B cell (primary cell): ENCODE measurements at regions not wholly inside any gene's neighbourhood (a gene's known extent, or its start where the extent isn't known, plus 50 kb on each side); places are given as distances from the start of the nearest gene placed in this dataset.

Experiments
- ATAC-seq: fragments of 200-7000 bp; cut with Tn5 transposase; one replicate; pipeline ENCODE4 v1.10.0; 2021; ENCODE audit warnings: low read depth, mild to moderate bottlenecking, moderate number of reproducible peaks, moderate library complexity
- CTCF ChIA-PET: fragments of 350-600 bp; sonication (Branson Sonifier 250); formaldehyde crosslinking; loops from one replicate; lab custom pipeline; 2021; ENCODE audit warnings: antibody characterized with exemption, inconsistent platforms; lab: Charles Lee
- POLR2A ChIA-PET: fragments of 350-600 bp; sonication (Branson Sonifier 250); formaldehyde crosslinking; loops from one replicate; lab custom pipeline; 2021; ENCODE audit warnings: antibody characterized with exemption; lab: Charles Lee
- DNase-seq: peaks from one replicate; pipeline ENCODE4 v3.0.0; 2013
- H2AFZ ChIP-seq: 2 replicates; pipeline ENCODE4 v1.6.1; 2012; ENCODE audit warnings: mild to moderate bottlenecking, low read depth, low read length; ENCODE audit not compliant: insufficient read depth, poor library complexity, severe bottlenecking
- H3K27ac ChIP-seq, 2 donors: 1 replicate in 1 of 2; 2 replicates in 1 of 2; pipeline ENCODE4 v1.5.1; 2012 to 2013; ENCODE audit warnings: low read length in 2 of 2, mild to moderate bottlenecking in 2 of 2, moderate library complexity in 1 of 2
- H3K27me3 ChIP-seq, 4 experiments: fragments of 200-600 bp in 1 of 4; sonication (generic) in 1 of 4; replicated peaks in 1 of 4; 1 replicate in 2 of 4; 2 replicates in 2 of 4; pipeline versions ENCODE4 v1.6.1 to v1.7.0; 2013 to 2016; ENCODE audit warnings: low read length in 3 of 4, mild to moderate bottlenecking in 2 of 4, mixed read lengths in 1 of 4, moderate library complexity in 1 of 4; ENCODE audit not compliant: insufficient read depth in 4 of 4, control insufficient read depth in 3 of 4; ENCODE audit errors: control extremely low read depth in 1 of 4
- H3K36me3 ChIP-seq, 2 experiments: replicated peaks in 1 of 2; 1 replicate in 1 of 2; 2 replicates in 1 of 2; pipeline versions ENCODE4 v1.6.1 to v1.7.1; 2013; ENCODE audit warnings: low read length in 1 of 2; ENCODE audit not compliant: insufficient read depth in 2 of 2, control insufficient read depth in 1 of 2; ENCODE audit errors: control extremely low read depth in 1 of 2, extremely low read depth in 1 of 2
- H3K4me1 ChIP-seq, 2 donors: fragments of 200-600 bp in 1 of 2; sonication (generic) in 1 of 2; 1 replicate in 1 of 2; 2 replicates in 1 of 2; pipeline versions ENCODE4 v1.5.1 to v1.6.1; 2013 to 2017; ENCODE audit warnings: low read length in 2 of 2; ENCODE audit not compliant: control insufficient read depth in 2 of 2, insufficient read depth in 2 of 2
- H3K4me2 ChIP-seq: replicated peaks from 2 replicates; pipeline ENCODE3; 2012; ENCODE audit warnings: mild to moderate bottlenecking, low read depth, low read length; ENCODE audit not compliant: poor library complexity, severe bottlenecking
- H3K4me3 ChIP-seq, 5 experiments: fragments of 200-600 bp in 1 of 5; sonication (generic) in 1 of 5; 1 replicate in 3 of 5; 2 replicates in 2 of 5; pipeline versions ENCODE4 v1.5.1 to v1.7.0; 2011 to 2016; ENCODE audit warnings: low read length in 4 of 5, mild to moderate bottlenecking in 4 of 5, low read depth in 2 of 5, control low read depth in 1 of 5, moderate library complexity in 1 of 5; ENCODE audit not compliant: insufficient read depth in 1 of 5; ENCODE audit errors: control extremely low read depth in 1 of 5, extremely low read depth in 1 of 5
- H3K79me2 ChIP-seq: fragments of 200-600 bp; sonication (generic); one replicate; pipeline ENCODE4 v1.6.0; 2016; ENCODE audit warnings: low read length; ENCODE audit not compliant: control insufficient read depth, insufficient read depth
- H3K9ac ChIP-seq: fragments of 200-600 bp; sonication (generic); 2 replicates; pipeline ENCODE4 v1.6.1; 2017; ENCODE audit warnings: mild to moderate bottlenecking, low read length, moderate library complexity
- H3K9me3 ChIP-seq, 3 donors: one replicate each; pipeline versions ENCODE4 v1.6.1 to v1.7.1; 2013; ENCODE audit warnings: low read length in 2 of 3; ENCODE audit not compliant: control insufficient read depth in 2 of 3, insufficient read depth in 1 of 3; ENCODE audit errors: control extremely low read depth in 1 of 3
- H4K20me1 ChIP-seq: 2 replicates; pipeline ENCODE4 v1.6.0; 2012; ENCODE audit warnings: mild to moderate bottlenecking, low read length; ENCODE audit not compliant: insufficient read depth, control insufficient read depth, poor library complexity, severe bottlenecking
- H3K27ac Mint-ChIP-seq: one replicate; pipeline ENCODE4 v1.8.0; 2021; ENCODE audit warnings: mixed read lengths
- H3K27me3 Mint-ChIP-seq: one replicate; pipeline ENCODE4 v1.8.0; 2021; ENCODE audit warnings: mixed read lengths
- H3K4me1 Mint-ChIP-seq: one replicate; pipeline ENCODE4 v1.8.0; 2021; ENCODE audit warnings: mixed read lengths
- H3K4me3 Mint-ChIP-seq: one replicate; pipeline ENCODE4 v1.8.0; 2021; ENCODE audit warnings: mixed read lengths
- H3K9me3 Mint-ChIP-seq: one replicate; pipeline ENCODE4 v1.8.0; 2022; ENCODE audit warnings: mixed read lengths; ENCODE audit not compliant: insufficient read depth
- CTCF ChIP-seq: fragments of 200-600 bp; IDR thresholded peaks from one replicate; pipeline ENCODE4 v1.8.0; 2022; ENCODE audit warnings: antibody characterized with exemption, mild to moderate bottlenecking
- EZH2 ChIP-seq: IDR thresholded peaks from 2 replicates; pipeline ENCODE4 v1.6.1; 2012; ENCODE audit warnings: borderline replicate concordance, low read depth, mild to moderate bottlenecking, moderate library complexity, low read length; ENCODE audit not compliant: insufficient read depth, poor library complexity, severe bottlenecking
- WGBS: methylation state at CpG from one replicate; pipeline ENCODE4 v1.1.5; 2013; ENCODE audit warnings: missing lambda C conversion rate; ENCODE audit not compliant: insufficient coverage; 5-methylcytosine and 5-hydroxymethylcytosine counted together
- intact Hi-C: fragments of 100-400 bp; cut with micrococcal nuclease; formaldehyde crosslinking; loops from one replicate; pipeline ENCODE4 v1.10.0; 2022

GRCh38 chr4:175411251-175411650 is 400.8 kb downstream of the GPM6A start:
- no peak for TF ChIP-seq EZH2
- no peak for TF ChIP-seq CTCF
- H3K27me3 ChIP-seq, result no peaks in the 10 kb centered on the region
- ChIA-PET POLR2A (no interaction called here), CTCF (no interaction called here)
- H2AFZ ChIP-seq, result no peak overlapping the region
- no peak overlapping the region for H3K27ac ChIP-seq
- Mint-ChIP-seq H3K27me3 (no peaks in the 10 kb centered on the region), H3K9me3 (peaks cover 8% of the 10 kb centered on the region), H3K4me1 (no peaks in the 10 kb centered on the region), H3K27ac (no peak overlapping the region), H3K4me3 (no peak overlapping the region)
- no peaks in the 10 kb centered on the region for H4K20me1 ChIP-seq
- ATAC-seq (no peak), DNase-seq (no peak)
- peaks cover 0 to 8% (median 5%) of the 10 kb centered on the region in 3 donors for H3K9me3 ChIP-seq
- H3K79me2 ChIP-seq, result no peaks in the 10 kb centered on the region
- no peaks in the 10 kb centered on the region for H3K36me3 ChIP-seq
- intact Hi-C loops, result no loop called here
- no peak overlapping the region for H3K9ac ChIP-seq
- no peak overlapping the region for H3K4me2 ChIP-seq
- no peak overlapping the region for H3K4me3 ChIP-seq
- H3K4me1 ChIP-seq, result no peaks in the 10 kb centered on the region

DNA sequence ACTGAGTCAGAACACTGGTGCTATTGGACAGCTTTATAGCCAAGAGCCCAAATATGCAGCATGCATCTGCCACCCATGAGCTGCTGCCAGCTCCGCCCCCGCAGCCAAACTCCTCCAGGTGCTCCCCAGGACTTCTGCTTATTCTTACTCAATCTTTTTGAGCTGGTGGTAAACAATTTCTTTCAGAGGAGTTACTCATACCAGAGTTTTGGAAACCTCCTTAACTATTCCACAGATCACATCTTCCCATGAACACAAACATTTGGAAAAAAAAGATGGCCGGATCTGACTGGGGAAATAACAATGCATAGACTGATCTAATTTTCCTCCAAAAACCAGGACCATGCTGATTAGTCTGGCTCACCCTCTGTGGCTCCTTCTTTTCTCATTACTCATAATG is 399.9 kb downstream of the GPM6A start:
- Mint-ChIP-seq H3K9me3 (peaks cover 8% of the 10 kb centered on the region), H3K27ac (no peak overlapping the region)
- H3K9ac ChIP-seq, result no peak overlapping the region

More for the DNA sequence above, 399.9 kb downstream of the GPM6A start:
- Histone ChIP-seq H2AFZ (no peak overlapping the region), H3K27me3 (no peaks in the 10 kb centered on the region), H3K36me3 (no peaks in the 10 kb centered on the region), H3K9me3 (peaks cover 0 to 8% (median 5%) of the 10 kb centered on the region in 3 donors), H3K4me3 (no peak overlapping the region), H3K27ac (no peak overlapping the region), H4K20me1 (no peaks in the 10 kb centered on the region), H3K4me2 (no peak overlapping the region), H3K4me1 (no peaks in the 10 kb centered on the region), H3K79me2 (no peaks in the 10 kb centered on the region)
- no peaks in the 10 kb centered on the region for H3K4me1 Mint-ChIP-seq
- POLR2A ChIA-PET, result no interaction called here
- WGBS, result 100% methylated on average over 1 of the region's 3 CpGs
- no peaks in the 10 kb centered on the region for H3K27me3 Mint-ChIP-seq
- CTCF ChIA-PET, result no interaction called here
- H3K4me3 Mint-ChIP-seq, result no peak overlapping the region
- TF ChIP-seq CTCF, result no peak
- TF ChIP-seq EZH2, result no peak
- no peak for ATAC-seq
- no peak for DNase-seq
- intact Hi-C loops, result no loop called here
